ENCODE measurements at regions not wholly inside any gene's neighbourhood (a gene's known extent, or its start where the extent isn't known, plus 50 kb on each side); places are given as distances from the start of the nearest gene placed in this dataset.

- TF ChIP-seq POLR2A (IDR thresholded peaks at IDR 0.05) (no peak), POLR2AphosphoS5 (IDR thresholded peaks at IDR 0.05) (no peak), CTCF (IDR thresholded peaks at IDR 0.05 in 8 of 11, conservative IDR thresholded peaks at IDR 0.05 in 3 of 11) (no peak)
- intact Hi-C loops (cut with DNase I; ENCODE audit: low total_unique reads), result no loop called here
- Histone ChIP-seq H3K4me3 (no peak overlapping the region), H3K27ac (no peak overlapping the region), H3K27me3 (replicated peaks in 1 of 7) (peaks cover 0 to 3% (median 0%) of the 10 kb centered on the region in 7 donors), H3K4me1 (no peaks in the 10 kb centered on the region), H3K36me3 (no peaks in the 10 kb centered on the region), H3K9me3 (no peaks in the 10 kb centered on the region)
- WGBS, 5 donors, result 84 to 94% (median 89%) methylated on average over 3 of the region's 3 CpGs
- DNase-seq, result no peak
Measured at GRCh38 chr13:79691826-79692225, 210.9 kb downstream of the NDFIP2 start.

GRCh38 chr13:79688741-79689140, 207.8 kb downstream of the NDFIP2 start:
- H3K27me3 ChIP-seq (replicated peaks in 1 of 7), result no peaks in the 10 kb centered on the region
- WGBS, 5 donors, result 87 to 95% (median 91%) methylated on average over 5 of the region's 5 CpGs
- DNase-seq, result no peak
- H3K9me3 ChIP-seq, result no peaks in the 10 kb centered on the region
- H3K27ac ChIP-seq, result no peak overlapping the region
- intact Hi-C loops (cut with DNase I; ENCODE audit: low total_unique reads), result loop anchor here (10.0 kb wide), 1 partner anchor 1326 kb away; no protein-coding TSS in a partner anchor
- TF ChIP-seq POLR2A (IDR thresholded peaks at IDR 0.05) (no peak), POLR2AphosphoS5 (IDR thresholded peaks at IDR 0.05) (no peak), CTCF (IDR thresholded peaks at IDR 0.05 in 8 of 11, conservative IDR thresholded peaks at IDR 0.05 in 3 of 11) (no peak)
- H3K36me3 ChIP-seq, result no peaks in the 10 kb centered on the region
- no peaks in the 10 kb centered on the region for H3K4me1 ChIP-seq
- no peak overlapping the region for H3K4me3 ChIP-seq

- Histone ChIP-seq H3K9me3 (peaks cover 0 to 6% (median 0%) of the 10 kb centered on the region in 8 donors), H3K4me3 (no peak overlapping the region), H3K27me3 (replicated peaks in 1 of 7) (no peaks in the 10 kb centered on the region), H3K27ac (no peak overlapping the region), H3K4me1 (no peaks in the 10 kb centered on the region), H3K36me3 (no peaks in the 10 kb centered on the region)
- intact Hi-C loops (cut with DNase I; ENCODE audit: low total_unique reads), result loop anchor here (10.0 kb wide), 1 partner anchor 1328 kb away; no protein-coding TSS in a partner anchor
- DNase-seq, result no peak
- TF ChIP-seq POLR2A (IDR thresholded peaks at IDR 0.05), result no peak
- no peak for TF ChIP-seq CTCF (IDR thresholded peaks at IDR 0.05 in 8 of 11, conservative IDR thresholded peaks at IDR 0.05 in 3 of 11)
- 85 to 96% (median 93%) methylated on average over 6 of the region's 6 CpGs for WGBS, 5 donors
Measured at GRCh38 chr13:79686441-79686840, 205.5 kb downstream of the NDFIP2 start.

GRCh38 chr13:79684371-79684770, 203.4 kb downstream of the NDFIP2 start:
- Histone ChIP-seq H3K27me3 (replicated peaks in 1 of 7) (no peaks in the 10 kb centered on the region), H3K36me3 (no peaks in the 10 kb centered on the region), H3K27ac (no peak overlapping the region), H3K4me3 (no peak overlapping the region), H3K4me1 (no peaks in the 10 kb centered on the region), H3K9me3 (peaks cover 0 to 6% (median 0%) of the 10 kb centered on the region in 8 donors)
- TF ChIP-seq POLR2A (IDR thresholded peaks at IDR 0.05) (no peak), POLR2AphosphoS5 (IDR thresholded peaks at IDR 0.05) (no peak), CTCF (IDR thresholded peaks at IDR 0.05 in 8 of 11, conservative IDR thresholded peaks at IDR 0.05 in 3 of 11) (no peak)
- WGBS, 5 donors, result 89 to 94% (median 92%) methylated on average over 3 of the region's 3 CpGs
- no peak for DNase-seq
- intact Hi-C loops (cut with DNase I; ENCODE audit: low total_unique reads), result loop anchor here (10.0 kb wide), 1 partner anchor 1330 kb away; no protein-coding TSS in a partner anchor

All from spleen (tissue), 11 donors.